A673 (cell line): ENCODE measurements at regions not wholly inside any gene's neighbourhood (a gene's known extent, or its start where the extent isn't known, plus 50 kb on each side); places are given as distances from the start of the nearest gene placed in this dataset.

Source experiments
- BruUV-seq: library from RNA; stranded (reverse); fragments of 400-500 nt; replicated peaks from 2 replicates; lab custom pipeline; 2021; lab: Mats Ljungman, UMichigan
- CTCF ChIA-PET: fragments of 300-600 bp; sonication (Branson Sonifier 250); formaldehyde crosslinking; loops from one replicate; lab custom pipeline; 2022; ENCODE audit warnings: antibody characterized with exemption; lab: Charles Lee
- POLR2A ChIA-PET: fragments of 300-600 bp; sonication (Branson Sonifier 250); formaldehyde crosslinking; loops from one replicate; lab custom pipeline; 2022; ENCODE audit warnings: antibody characterized with exemption; ENCODE audit not compliant: low non-redundant PET; lab: Charles Lee
- DNase-seq: peaks from one replicate; pipeline ENCODE4 v3.0.0-alpha.2; 2015; ENCODE audit warnings: low spot score
- H3K27ac ChIP-seq: fragments of 200-600 bp; sonication (generic); 2 replicates; pipeline ENCODE4 v1.5.1; 2016; ENCODE audit warnings: mixed run types, low read depth, mild to moderate bottlenecking, mixed read lengths, antibody characterized with exemption, low read length; ENCODE audit not compliant: poor library complexity, severe bottlenecking
- H3K27me3 ChIP-seq: fragments of 200-600 bp; sonication (generic); replicated peaks from 2 replicates; pipeline ENCODE4 v1.6.1; 2017; ENCODE audit warnings: mixed run types, low read depth, mild to moderate bottlenecking, mixed read lengths, antibody characterized with exemption, low read length; ENCODE audit not compliant: insufficient read depth, poor library complexity
- H3K36me3 ChIP-seq: fragments of 200-600 bp; sonication (generic); 2 replicates; pipeline ENCODE4 v1.6.1; 2016; ENCODE audit warnings: mixed run types, mild to moderate bottlenecking, mixed read lengths, antibody characterized with exemption, low read length; ENCODE audit not compliant: insufficient read depth, poor library complexity, severe bottlenecking
- H3K4me1 ChIP-seq: fragments of 200-600 bp; sonication (generic); 2 replicates; pipeline ENCODE4 v1.6.1; 2017; ENCODE audit warnings: mixed run types, mild to moderate bottlenecking, mixed read lengths, antibody characterized with exemption, low read length; ENCODE audit not compliant: insufficient read depth, poor library complexity, severe bottlenecking
- H3K4me3 ChIP-seq: fragments of 200-600 bp; sonication (generic); 2 replicates; pipeline ENCODE4 v1.5.1; 2016; ENCODE audit warnings: low read depth, mixed run types, mild to moderate bottlenecking, mixed read lengths, low read length; ENCODE audit not compliant: poor library complexity, severe bottlenecking
- H3K9me3 ChIP-seq: fragments of 200-600 bp; sonication (generic); 2 replicates; pipeline ENCODE4 v1.6.1; 2016; ENCODE audit warnings: mixed run types, low read depth, mild to moderate bottlenecking, mixed read lengths, antibody characterized with exemption, low read length; ENCODE audit not compliant: poor library complexity, severe bottlenecking
- EZH2 ChIP-seq: fragments of 200-600 bp; sonication (generic); IDR thresholded peaks from 2 replicates; pipeline ENCODE4 v1.6.1; 2017; ENCODE audit warnings: borderline replicate concordance, low read depth, mild to moderate bottlenecking, mixed read lengths, antibody characterized with exemption, low read length; ENCODE audit not compliant: poor library complexity, severe bottlenecking
- intact Hi-C: fragments of 100-400 bp; cut with micrococcal nuclease; formaldehyde crosslinking; loops from one replicate; pipeline ENCODE4 v1.10.0; 2022; ENCODE audit not compliant: unreplicated experiment
- TF ChIP-seq, protein P1 (sequence below): fragments of 300-800, 200-600 bp; sonication (generic); conservative IDR thresholded peaks from 2 replicates; pipeline ENCODE4 v1.5.1; 2017; ENCODE audit warnings: low read depth, mild to moderate bottlenecking, antibody characterized with exemption, low read length, moderate library complexity, mixed read lengths

DNA sequence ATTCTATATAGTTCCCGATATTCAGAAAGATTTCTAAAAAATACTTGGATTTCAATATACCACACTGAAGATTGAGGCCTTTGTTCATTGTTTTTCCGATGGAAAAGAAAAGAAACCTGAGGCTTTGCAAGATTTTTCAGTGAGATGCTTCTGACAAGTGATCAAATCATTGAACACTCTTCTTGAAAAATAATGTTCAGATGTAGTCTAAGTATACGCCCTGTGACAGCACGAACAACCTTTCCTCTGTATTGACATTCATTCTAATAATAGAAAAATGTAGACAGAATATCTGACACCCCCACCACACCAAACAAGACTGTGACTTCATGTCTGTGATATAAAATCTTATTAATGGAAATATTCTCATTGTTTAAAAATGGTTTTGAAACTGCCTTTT, 650.7 kb upstream of the KLHL1 start:
- ChIA-PET CTCF (no interaction called here), POLR2A (no interaction called here)
- Histone ChIP-seq H3K4me1 (no peaks in the 10 kb centered on the region), H3K36me3 (no peaks in the 10 kb centered on the region), H3K27me3 (peaks cover 24% of the 10 kb centered on the region), H3K27ac (no peak overlapping the region), H3K4me3 (no peak overlapping the region), H3K9me3 (no peaks in the 10 kb centered on the region)
- no peak for TF ChIP-seq EZH2
- TF ChIP-seq, protein P1, sequence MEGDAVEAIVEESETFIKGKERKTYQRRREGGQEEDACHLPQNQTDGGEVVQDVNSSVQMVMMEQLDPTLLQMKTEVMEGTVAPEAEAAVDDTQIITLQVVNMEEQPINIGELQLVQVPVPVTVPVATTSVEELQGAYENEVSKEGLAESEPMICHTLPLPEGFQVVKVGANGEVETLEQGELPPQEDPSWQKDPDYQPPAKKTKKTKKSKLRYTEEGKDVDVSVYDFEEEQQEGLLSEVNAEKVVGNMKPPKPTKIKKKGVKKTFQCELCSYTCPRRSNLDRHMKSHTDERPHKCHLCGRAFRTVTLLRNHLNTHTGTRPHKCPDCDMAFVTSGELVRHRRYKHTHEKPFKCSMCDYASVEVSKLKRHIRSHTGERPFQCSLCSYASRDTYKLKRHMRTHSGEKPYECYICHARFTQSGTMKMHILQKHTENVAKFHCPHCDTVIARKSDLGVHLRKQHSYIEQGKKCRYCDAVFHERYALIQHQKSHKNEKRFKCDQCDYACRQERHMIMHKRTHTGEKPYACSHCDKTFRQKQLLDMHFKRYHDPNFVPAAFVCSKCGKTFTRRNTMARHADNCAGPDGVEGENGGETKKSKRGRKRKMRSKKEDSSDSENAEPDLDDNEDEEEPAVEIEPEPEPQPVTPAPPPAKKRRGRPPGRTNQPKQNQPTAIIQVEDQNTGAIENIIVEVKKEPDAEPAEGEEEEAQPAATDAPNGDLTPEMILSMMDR: no peak
- no peak for DNase-seq
- intact Hi-C loops: no loop called here
- no TSS peak for BruUV-seq

DNA sequence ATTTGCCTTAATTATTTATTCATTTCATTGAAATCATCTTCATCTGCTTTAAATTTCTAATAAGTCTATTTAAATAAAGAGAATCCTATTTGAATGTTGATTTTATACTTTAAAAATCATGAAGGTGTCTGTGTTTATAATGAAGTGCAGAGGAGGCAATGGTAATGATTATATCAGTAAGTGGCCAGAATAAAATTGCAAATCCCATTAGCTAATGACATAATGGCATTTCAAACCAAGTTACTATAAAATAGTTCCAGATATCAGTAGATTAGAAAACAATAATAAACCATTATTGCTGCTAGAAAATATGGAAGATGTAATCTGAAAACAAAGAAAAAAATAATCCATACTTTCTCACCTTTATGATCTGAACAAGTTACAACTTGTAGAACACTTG, 647.8 kb upstream of the KLHL1 start:
- Histone ChIP-seq H3K4me1 (no peaks in the 10 kb centered on the region), H3K27ac (no peak overlapping the region), H3K27me3 (peaks cover 28% of the 10 kb centered on the region), H3K36me3 (no peaks in the 10 kb centered on the region), H3K9me3 (no peaks in the 10 kb centered on the region), H3K4me3 (no peak overlapping the region)
- ChIA-PET CTCF (no interaction called here), POLR2A (no interaction called here)
- TF ChIP-seq, protein P1: no peak
- TF ChIP-seq EZH2: no peak
- intact Hi-C loops: no loop called here
- BruUV-seq: no TSS peak
- DNase-seq: no peak

DNA sequence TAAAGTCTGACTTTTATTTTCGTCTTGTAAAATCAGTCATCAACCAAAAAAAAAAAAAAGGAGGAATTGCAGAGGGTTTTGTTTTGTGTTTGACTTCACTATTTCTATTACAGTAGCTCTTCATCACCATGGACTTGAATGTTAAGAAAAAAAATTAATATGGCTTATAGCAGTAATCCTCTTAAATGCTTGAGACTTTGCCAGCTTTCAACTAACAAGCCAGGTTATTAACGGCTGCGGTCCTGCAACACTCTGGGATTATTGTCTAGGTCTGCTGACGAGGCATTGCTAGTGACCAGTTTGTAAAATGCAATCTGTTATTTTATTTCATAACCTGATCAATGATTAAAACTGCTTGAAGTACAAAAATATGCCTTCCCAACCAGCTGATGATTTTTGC, 647.2 kb upstream of the KLHL1 start:
- ChIA-PET CTCF (no interaction called here), POLR2A (no interaction called here)
- Histone ChIP-seq H3K4me1 (no peaks in the 10 kb centered on the region), H3K9me3 (no peaks in the 10 kb centered on the region), H3K4me3 (no peak overlapping the region), H3K27me3 (peaks cover 28% of the 10 kb centered on the region), H3K36me3 (no peaks in the 10 kb centered on the region), H3K27ac (no peak overlapping the region)
- no peak for DNase-seq
- intact Hi-C loops: no loop called here
- no TSS peak for BruUV-seq
- TF ChIP-seq EZH2: no peak
- TF ChIP-seq, protein P1: no peak
